ENCODE measurements at regions not wholly inside any gene's neighbourhood (a gene's known extent, or its start where the extent isn't known, plus 50 kb on each side); places are given as distances from the start of the nearest gene placed in this dataset.

DNA sequence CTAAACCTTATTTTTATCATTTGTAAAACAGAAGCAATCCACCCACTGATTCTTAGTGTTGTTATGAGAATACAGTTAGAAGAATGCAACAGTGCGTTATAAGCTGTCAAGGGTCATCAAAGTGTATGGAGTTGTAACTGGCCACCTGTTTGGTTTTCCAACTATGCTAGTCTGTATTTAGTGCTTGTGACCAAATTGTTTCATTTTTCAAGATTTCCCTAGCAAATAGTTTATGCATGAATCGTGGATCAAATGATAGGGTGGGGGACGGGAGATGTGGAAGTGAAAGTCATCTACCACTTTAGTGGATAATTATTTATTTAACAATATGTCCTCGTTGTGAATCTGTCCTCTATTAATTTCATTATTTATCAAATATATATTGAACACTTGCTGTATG is 175.4 kb upstream of the HDDC2 start:
- peaks cover 8% of the 10 kb centered on the region; the same call in 2 of the 3 replicates for H3K4me1 Mint-ChIP-seq
- Histone ChIP-seq H3F3A (replicated peaks; ENCODE audit: low read depth) (no peaks in the 10 kb centered on the region), H3K4me1 (ENCODE audit: insufficient read depth) (peaks cover 2% of the 10 kb centered on the region; the same call in 1 of the 2 replicates), H3K27ac (ENCODE audit: low read depth) (no peak overlapping the region), H3K9me2 (ENCODE audit: insufficient read depth) (peaks cover 8% of the 10 kb centered on the region; the same call in 1 of the 2 replicates), H3K4me3 (no peak overlapping the region), H3K4me2 (no peak overlapping the region), H3K27me3 (ENCODE audit: insufficient read depth) (no peaks in the 10 kb centered on the region), H2AFZ (no peak overlapping the region), H3K79me2 (replicated peaks; ENCODE audit: insufficient read depth) (no peaks in the 10 kb centered on the region), H3K36me3 (ENCODE audit: insufficient read depth) (no peaks in the 10 kb centered on the region), H4K20me1 (replicated peaks; ENCODE audit: insufficient read depth) (no peaks in the 10 kb centered on the region)
- H3K27me3 Mint-ChIP-seq (ENCODE audit: insufficient read depth, low read depth, poor library complexity): no peaks in the 10 kb centered on the region
- no peak overlapping the region for H3K4me3 Mint-ChIP-seq
- ATAC-seq: no peak
- TF ChIP-seq STAT1 (IDR thresholded peaks at IDR 0.05; ENCODE audit: unreplicated experiment): no peak
- no peak for TF ChIP-seq JUNB (IDR thresholded peaks at IDR 0.05; ENCODE audit: unreplicated experiment)
- TF ChIP-seq EZH2 (IDR thresholded peaks at IDR 0.05; ENCODE audit: low read depth, unreplicated experiment): no peak
- no peak for TF ChIP-seq EZH2phosphoT487 (IDR thresholded peaks at IDR 0.05; ENCODE audit: unreplicated experiment)
- no peak for TF ChIP-seq NANOG (IDR thresholded peaks at IDR 0.05; ENCODE audit: borderline replicate concordance)
- TF ChIP-seq, protein P1, sequence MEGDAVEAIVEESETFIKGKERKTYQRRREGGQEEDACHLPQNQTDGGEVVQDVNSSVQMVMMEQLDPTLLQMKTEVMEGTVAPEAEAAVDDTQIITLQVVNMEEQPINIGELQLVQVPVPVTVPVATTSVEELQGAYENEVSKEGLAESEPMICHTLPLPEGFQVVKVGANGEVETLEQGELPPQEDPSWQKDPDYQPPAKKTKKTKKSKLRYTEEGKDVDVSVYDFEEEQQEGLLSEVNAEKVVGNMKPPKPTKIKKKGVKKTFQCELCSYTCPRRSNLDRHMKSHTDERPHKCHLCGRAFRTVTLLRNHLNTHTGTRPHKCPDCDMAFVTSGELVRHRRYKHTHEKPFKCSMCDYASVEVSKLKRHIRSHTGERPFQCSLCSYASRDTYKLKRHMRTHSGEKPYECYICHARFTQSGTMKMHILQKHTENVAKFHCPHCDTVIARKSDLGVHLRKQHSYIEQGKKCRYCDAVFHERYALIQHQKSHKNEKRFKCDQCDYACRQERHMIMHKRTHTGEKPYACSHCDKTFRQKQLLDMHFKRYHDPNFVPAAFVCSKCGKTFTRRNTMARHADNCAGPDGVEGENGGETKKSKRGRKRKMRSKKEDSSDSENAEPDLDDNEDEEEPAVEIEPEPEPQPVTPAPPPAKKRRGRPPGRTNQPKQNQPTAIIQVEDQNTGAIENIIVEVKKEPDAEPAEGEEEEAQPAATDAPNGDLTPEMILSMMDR (conservative IDR thresholded peaks at IDR 0.05; ENCODE audit: low read depth in 2 of 2): no peak
- TF ChIP-seq, protein P2, sequence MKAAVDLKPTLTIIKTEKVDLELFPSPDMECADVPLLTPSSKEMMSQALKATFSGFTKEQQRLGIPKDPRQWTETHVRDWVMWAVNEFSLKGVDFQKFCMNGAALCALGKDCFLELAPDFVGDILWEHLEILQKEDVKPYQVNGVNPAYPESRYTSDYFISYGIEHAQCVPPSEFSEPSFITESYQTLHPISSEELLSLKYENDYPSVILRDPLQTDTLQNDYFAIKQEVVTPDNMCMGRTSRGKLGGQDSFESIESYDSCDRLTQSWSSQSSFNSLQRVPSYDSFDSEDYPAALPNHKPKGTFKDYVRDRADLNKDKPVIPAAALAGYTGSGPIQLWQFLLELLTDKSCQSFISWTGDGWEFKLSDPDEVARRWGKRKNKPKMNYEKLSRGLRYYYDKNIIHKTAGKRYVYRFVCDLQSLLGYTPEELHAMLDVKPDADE (IDR thresholded peaks at IDR 0.05): no peak
- TF ChIP-seq, protein P3, sequence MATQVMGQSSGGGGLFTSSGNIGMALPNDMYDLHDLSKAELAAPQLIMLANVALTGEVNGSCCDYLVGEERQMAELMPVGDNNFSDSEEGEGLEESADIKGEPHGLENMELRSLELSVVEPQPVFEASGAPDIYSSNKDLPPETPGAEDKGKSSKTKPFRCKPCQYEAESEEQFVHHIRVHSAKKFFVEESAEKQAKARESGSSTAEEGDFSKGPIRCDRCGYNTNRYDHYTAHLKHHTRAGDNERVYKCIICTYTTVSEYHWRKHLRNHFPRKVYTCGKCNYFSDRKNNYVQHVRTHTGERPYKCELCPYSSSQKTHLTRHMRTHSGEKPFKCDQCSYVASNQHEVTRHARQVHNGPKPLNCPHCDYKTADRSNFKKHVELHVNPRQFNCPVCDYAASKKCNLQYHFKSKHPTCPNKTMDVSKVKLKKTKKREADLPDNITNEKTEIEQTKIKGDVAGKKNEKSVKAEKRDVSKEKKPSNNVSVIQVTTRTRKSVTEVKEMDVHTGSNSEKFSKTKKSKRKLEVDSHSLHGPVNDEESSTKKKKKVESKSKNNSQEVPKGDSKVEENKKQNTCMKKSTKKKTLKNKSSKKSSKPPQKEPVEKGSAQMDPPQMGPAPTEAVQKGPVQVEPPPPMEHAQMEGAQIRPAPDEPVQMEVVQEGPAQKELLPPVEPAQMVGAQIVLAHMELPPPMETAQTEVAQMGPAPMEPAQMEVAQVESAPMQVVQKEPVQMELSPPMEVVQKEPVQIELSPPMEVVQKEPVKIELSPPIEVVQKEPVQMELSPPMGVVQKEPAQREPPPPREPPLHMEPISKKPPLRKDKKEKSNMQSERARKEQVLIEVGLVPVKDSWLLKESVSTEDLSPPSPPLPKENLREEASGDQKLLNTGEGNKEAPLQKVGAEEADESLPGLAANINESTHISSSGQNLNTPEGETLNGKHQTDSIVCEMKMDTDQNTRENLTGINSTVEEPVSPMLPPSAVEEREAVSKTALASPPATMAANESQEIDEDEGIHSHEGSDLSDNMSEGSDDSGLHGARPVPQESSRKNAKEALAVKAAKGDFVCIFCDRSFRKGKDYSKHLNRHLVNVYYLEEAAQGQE (IDR thresholded peaks at IDR 0.05; ENCODE audit: unreplicated experiment): no peak
- no peak for TF ChIP-seq ZNF331 (CRISPR knock-in tag; IDR thresholded peaks at IDR 0.05; ENCODE audit: low read depth)
- TF ChIP-seq, protein P4, sequence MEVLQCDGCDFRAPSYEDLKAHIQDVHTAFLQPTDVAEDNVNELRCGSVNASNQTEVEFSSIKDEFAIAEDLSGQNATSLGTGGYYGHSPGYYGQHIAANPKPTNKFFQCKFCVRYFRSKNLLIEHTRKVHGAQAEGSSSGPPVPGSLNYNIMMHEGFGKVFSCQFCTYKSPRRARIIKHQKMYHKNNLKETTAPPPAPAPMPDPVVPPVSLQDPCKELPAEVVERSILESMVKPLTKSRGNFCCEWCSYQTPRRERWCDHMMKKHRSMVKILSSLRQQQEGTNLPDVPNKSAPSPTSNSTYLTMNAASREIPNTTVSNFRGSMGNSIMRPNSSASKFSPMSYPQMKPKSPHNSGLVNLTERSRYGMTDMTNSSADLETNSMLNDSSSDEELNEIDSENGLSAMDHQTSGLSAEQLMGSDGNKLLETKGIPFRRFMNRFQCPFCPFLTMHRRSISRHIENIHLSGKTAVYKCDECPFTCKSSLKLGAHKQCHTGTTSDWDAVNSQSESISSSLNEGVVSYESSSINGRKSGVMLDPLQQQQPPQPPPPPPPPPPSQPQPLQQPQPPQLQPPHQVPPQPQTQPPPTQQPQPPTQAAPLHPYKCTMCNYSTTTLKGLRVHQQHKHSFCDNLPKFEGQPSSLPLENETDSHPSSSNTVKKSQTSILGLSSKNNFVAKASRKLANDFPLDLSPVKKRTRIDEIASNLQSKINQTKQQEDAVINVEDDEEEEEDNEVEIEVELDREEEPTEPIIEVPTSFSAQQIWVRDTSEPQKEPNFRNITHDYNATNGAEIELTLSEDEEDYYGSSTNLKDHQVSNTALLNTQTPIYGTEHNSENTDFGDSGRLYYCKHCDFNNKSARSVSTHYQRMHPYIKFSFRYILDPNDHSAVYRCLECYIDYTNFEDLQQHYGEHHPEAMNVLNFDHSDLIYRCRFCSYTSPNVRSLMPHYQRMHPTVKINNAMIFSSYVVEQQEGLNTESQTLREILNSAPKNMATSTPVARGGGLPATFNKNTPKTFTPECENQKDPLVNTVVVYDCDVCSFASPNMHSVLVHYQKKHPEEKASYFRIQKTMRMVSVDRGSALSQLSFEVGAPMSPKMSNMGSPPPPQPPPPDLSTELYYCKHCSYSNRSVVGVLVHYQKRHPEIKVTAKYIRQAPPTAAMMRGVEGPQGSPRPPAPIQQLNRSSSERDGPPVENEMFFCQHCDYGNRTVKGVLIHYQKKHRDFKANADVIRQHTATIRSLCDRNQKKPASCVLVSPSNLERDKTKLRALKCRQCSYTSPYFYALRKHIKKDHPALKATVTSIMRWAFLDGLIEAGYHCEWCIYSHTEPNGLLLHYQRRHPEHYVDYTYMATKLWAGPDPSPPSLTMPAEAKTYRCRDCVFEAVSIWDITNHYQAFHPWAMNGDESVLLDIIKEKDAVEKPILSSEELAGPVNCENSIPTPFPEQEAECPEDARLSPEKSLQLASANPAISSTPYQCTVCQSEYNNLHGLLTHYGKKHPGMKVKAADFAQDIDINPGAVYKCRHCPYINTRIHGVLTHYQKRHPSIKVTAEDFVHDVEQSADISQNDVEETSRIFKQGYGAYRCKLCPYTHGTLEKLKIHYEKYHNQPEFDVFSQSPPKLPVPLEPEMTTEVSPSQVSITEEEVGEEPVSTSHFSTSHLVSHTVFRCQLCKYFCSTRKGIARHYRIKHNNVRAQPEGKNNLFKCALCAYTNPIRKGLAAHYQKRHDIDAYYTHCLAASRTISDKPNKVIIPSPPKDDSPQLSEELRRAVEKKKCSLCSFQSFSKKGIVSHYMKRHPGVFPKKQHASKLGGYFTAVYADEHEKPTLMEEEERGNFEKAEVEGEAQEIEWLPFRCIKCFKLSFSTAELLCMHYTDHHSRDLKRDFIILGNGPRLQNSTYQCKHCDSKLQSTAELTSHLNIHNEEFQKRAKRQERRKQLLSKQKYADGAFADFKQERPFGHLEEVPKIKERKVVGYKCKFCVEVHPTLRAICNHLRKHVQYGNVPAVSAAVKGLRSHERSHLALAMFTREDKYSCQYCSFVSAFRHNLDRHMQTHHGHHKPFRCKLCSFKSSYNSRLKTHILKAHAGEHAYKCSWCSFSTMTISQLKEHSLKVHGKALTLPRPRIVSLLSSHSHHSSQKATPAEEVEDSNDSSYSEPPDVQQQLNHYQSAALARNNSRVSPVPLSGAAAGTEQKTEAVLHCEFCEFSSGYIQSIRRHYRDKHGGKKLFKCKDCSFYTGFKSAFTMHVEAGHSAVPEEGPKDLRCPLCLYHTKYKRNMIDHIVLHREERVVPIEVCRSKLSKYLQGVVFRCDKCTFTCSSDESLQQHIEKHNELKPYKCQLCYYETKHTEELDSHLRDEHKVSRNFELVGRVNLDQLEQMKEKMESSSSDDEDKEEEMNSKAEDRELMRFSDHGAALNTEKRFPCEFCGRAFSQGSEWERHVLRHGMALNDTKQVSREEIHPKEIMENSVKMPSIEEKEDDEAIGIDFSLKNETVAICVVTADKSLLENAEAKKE (CRISPR knock-in tag; IDR thresholded peaks at IDR 0.05): no peak
- no peak for TF ChIP-seq POLR2AphosphoS5 (IDR thresholded peaks at IDR 0.05; ENCODE audit: low read depth)
- no peak for TF ChIP-seq CREB1 (CRISPR knock-in tag; IDR thresholded peaks at IDR 0.05; ENCODE audit: low read depth)
- TF ChIP-seq ZNF114 (CRISPR knock-in tag; IDR thresholded peaks at IDR 0.05): no peak
- H3K9me3 Mint-ChIP-seq: no peaks in the 10 kb centered on the region
- no peaks in the 10 kb centered on the region for H3K36me3 Mint-ChIP-seq (ENCODE audit: low read depth)
- DNase-seq (ENCODE audit: low spot score): no peak
- H3K27ac Mint-ChIP-seq: no peak overlapping the region

Data from GM23338 (cell line).